IPS DF 4.7 (cell line): ENCODE measurements at regions not wholly inside any gene's neighbourhood (a gene's known extent, or its start where the extent isn't known, plus 50 kb on each side); places are given as distances from the start of the nearest gene placed in this dataset.
"Not testable (repeated sequence)": the region's sequence is repeated elsewhere in the genome, so short reads cannot be mapped to it uniquely, and the experiment has no call there.

Experiments used
- DNase-seq: peaks from one replicate; pipeline ENCODE4 v3.0.0-alpha.2; 2013; ENCODE audit warnings: low spot score; ENCODE audit errors: extremely low read depth

DNA sequence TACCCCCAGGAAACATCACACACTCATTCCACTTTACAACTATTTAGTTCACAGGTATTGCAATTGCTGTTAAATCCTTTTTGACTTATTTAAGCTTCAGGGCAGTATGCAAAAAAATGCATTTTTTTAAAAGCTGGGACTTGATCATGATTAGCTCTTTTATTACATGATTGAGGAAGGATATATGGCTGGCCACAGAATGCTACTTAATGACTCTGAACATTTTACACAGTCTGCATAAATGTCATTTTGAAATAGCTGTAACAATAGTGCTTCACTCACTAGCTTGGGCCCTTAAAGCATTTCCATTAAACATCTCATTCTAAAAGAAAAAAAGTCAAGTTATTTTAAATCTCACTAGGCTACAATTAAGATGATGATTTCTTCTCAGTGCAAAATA, 429.7 kb downstream of the FRK start:
- no peak for DNase-seq

- no peak for DNase-seq
These were observed 430.2 kb downstream of the FRK start for GRCh38 chr6:115630424-115631024.

- no peak for DNase-seq
These were observed 431.3 kb downstream of the FRK start for GRCh38 chr6:115629415-115629814.

DNA sequence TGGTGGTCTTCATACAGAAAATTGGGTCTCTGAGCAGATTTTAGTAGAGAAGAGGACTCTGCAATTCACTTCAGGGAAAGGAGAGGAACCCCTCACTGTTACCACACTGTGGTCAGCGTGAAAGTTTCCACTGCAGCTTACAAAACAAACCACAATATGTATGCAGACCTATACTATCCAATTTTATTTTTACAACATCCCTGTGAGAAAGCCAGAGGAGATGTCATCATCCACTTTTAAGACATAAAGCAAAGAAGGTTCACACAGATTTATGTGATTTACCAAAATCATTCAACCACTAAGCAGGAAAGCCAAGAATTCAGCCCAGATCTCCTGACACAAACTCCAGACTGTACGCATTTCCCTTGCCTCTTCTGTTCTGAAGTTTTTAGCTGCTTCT, 442.4 kb downstream of the FRK start:
- no peak for DNase-seq

DNA sequence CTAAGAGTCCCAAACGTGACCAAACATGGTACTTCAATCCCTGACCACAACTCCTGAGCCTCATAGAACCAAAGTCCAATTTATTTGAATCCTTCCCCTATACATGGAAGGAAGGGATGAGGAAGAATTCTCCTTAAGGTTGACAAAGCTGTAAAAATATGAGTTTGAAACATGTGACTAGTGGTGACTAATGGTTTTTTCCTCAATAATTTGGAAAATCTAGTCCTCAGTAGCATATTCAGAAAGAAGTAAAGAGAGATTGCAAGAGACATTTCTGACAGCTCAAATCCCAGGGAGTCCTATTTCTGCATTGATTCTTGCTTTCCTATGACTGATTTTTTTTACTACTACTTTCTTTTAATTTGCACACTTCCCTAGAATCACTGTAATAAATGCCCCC, 443.7 kb downstream of the FRK start:
- DNase-seq, result no peak

DNA sequence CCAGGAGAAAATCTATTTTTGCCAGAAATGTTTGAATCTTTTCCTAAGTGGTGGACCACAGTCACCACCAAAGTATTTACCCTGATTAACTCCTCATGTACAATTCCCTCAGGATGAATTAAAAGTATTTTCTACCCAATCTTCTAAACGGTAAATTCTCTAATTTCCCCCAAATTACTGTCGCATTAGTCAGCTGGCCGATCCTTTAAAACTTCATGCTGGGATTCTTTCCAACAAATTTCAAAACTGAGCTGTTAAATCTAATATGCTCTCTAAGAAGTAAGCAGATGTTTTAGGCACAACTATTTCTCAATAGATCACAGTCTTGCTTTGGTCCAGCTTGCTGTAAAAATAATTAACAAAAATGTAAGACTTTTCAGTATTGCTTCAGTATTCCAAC, 447.2 kb downstream of the FRK start:
- DNase-seq, result no peak

GRCh38 chr6:115612796-115613479, 447.8 kb downstream of the FRK start:
- DNase-seq, result no peak

DNA sequence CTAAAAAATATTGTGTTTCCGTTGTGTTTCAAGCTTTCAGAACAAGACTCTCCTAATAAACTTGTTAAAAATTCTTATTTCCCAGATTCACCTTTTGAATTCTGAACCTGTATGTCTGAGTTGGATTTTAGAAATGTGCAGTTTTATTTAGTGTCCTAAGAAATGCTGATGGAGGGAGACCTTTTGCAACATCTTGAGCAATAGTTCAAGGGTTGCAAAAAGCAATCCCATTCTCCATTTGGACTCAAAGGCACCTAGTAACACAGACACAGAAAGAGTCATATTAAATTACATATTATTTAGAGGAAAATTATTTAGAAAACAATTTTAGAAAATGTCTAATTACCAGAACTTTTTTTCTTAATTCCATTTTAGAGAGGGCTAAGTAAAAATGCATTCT, 448.5 kb downstream of the FRK start:
- DNase-seq, result no peak

- no peak for DNase-seq
These were observed 450.0 kb downstream of the FRK start for GRCh38 chr6:115610696-115611095.

- no peak for DNase-seq
These were observed 451.6 kb downstream of the FRK start for GRCh38 chr6:115609111-115609510.

GRCh38 chr6:115602466-115602865, 458.2 kb downstream of the FRK start:
- DNase-seq, result no peak

- DNase-seq, result no peak
These were observed 459.2 kb downstream of the FRK start for GRCh38 chr6:115601509-115601908.

- DNase-seq, result no peak
These were observed 459.6 kb downstream of the FRK start for GRCh38 chr6:115601064-115601463.

GRCh38 chr6:115594891-115595290, 465.8 kb downstream of the FRK start:
- DNase-seq, result no peak

GRCh38 chr6:115592025-115592424, 468.7 kb downstream of the FRK start:
- no peak for DNase-seq

GRCh38 chr6:115589072-115589471, 471.6 kb downstream of the FRK start:
- not testable (repeated sequence) for DNase-seq

DNA sequence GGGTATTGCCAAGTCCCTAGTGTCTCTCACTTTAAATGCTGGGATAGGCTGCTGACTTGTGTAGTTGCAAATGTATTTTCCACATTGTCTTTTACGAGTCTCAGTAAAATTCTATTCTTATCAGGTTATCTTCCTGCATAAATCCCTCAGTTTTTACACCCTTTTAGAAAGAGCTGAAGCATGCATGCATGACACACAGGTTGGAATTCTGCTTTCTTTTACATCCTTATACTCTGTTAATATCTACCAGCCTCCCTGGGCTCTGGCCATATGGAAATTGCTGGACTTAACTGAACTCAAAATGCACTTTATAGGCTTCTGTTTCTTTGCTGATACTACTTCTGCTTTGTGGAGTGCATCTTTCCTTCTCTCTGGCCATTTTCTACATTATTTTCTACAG, 477.4 kb downstream of the FRK start:
- DNase-seq, result no peak

- DNase-seq, result no peak
These were observed 478.3 kb downstream of the FRK start for GRCh38 chr6:115582386-115582785.

- not testable (repeated sequence) for DNase-seq
These were observed 481.1 kb downstream of the FRK start for GRCh38 chr6:115579565-115579964.

DNA sequence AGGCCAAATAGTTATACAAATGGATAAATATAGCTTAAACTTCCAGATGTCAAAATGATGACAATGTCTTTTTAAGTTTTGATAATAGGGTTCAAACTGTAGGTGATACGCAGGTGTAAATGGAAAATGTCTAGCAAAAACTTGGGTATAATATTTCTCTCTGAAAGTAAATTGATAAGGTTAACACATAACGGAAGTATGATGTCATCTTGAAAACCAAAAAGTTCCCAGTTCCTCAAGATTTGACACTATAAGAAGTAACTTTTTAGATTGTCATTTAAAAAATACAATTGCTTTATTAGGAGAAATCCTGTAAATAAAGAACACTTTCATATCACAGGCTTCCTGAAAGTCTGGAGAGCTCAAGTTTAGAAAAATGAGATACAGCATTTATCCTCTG, 483.4 kb downstream of the FRK start:
- DNase-seq, result no peak

- no peak for DNase-seq
These were observed 485.4 kb downstream of the FRK start for GRCh38 chr6:115575285-115575684.

GRCh38 chr6:115573861-115574260, 486.8 kb downstream of the FRK start:
- DNase-seq, result no peak

DNA sequence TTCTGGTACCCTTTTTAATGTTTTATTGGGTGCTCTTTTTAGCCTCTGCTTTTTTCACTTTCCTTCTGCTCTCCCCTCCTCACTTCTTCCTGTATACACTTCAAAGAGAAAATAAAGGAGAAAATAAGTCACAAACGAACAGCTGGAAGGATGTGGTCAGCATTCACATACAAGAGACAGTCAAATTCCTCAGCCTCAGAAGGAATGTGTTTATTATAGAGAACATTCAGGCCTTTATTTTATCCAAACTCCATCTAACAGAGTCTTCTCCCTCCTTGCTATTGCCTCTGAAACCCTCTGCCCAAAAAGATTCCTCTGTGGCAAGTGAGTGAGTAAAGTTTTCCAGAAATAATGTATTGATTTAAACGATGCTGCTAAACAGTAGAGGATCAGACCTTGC, 490.4 kb downstream of the FRK start:
- DNase-seq, result no peak
